Kidney (tissue), 13 donors: ENCODE measurements at regions not wholly inside any gene's neighbourhood (a gene's known extent, or its start where the extent isn't known, plus 50 kb on each side); places are given as distances from the start of the nearest gene placed in this dataset.
A peak's percentile ranks its signal among the peaks of the same experiment; 100 is the strongest.

Experiments
- DNase-seq, 5 donors: peaks; one replicate each; pipeline ENCODE4 v3.0.0-alpha.2; 2013 to 2020
- FAIRE-seq: peaks from 2 replicates; lab custom pipeline; 2012; peaks lifted over from hg19 to GRCh38; lab: Jason Lieb, UNC
- H3K27ac ChIP-seq, 2 donors: one replicate each; pipeline ENCODE4 v1.7.0; 2013; ENCODE audit warnings: low read depth in 2 of 2, low read length in 2 of 2, inconsistent platforms in 1 of 2
- H3K27me3 ChIP-seq: one replicate; pipeline ENCODE4 v1.7.1; 2013; ENCODE audit warnings: low read length, inconsistent platforms; ENCODE audit not compliant: control insufficient read depth, insufficient read depth
- H3K36me3 ChIP-seq, 3 donors: one replicate each; pipeline versions ENCODE4 v1.7.0 to v1.7.1; 2013; ENCODE audit warnings: low read length in 3 of 3, control low read depth in 1 of 3, inconsistent platforms in 1 of 3; ENCODE audit not compliant: insufficient read depth in 3 of 3, control insufficient read depth in 2 of 3
- H3K4me1 ChIP-seq, 3 donors: one replicate each; pipeline versions ENCODE4 v1.7.0 to v1.7.1; 2013; ENCODE audit warnings: low read length in 3 of 3, inconsistent platforms in 1 of 3, low read depth in 1 of 3; ENCODE audit not compliant: control insufficient read depth in 2 of 3, insufficient read depth in 2 of 3
- H3K4me3 ChIP-seq, 3 donors: one replicate each; pipeline versions ENCODE4 v1.7.0 to v1.8.1; 2013; ENCODE audit warnings: low read length in 3 of 3, control low read depth in 1 of 3, inconsistent platforms in 1 of 3
- H3K9ac ChIP-seq, 3 donors: one replicate each; pipeline versions ENCODE4 v1.7.0 to v1.7.1; 2013; ENCODE audit warnings: low read length in 3 of 3, control low read depth in 1 of 3, inconsistent platforms in 1 of 3
- H3K9me3 ChIP-seq, 3 donors: one replicate each; pipeline versions ENCODE4 v1.7.0 to v1.7.1; 2013; ENCODE audit warnings: low read length in 3 of 3, control low read depth in 1 of 3, inconsistent platforms in 1 of 3; ENCODE audit not compliant: control insufficient read depth in 2 of 3, insufficient read depth in 1 of 3
- intact Hi-C: fragments of 100-400 bp; cut with DNase I; formaldehyde crosslinking; loops from one replicate; pipeline ENCODE4 v1.11.1; 2022
- TF ChIP-seq, protein P1 (sequence below): IDR thresholded peaks from 3 replicates; pipeline ENCODE4 v1.5.1; 2012; ENCODE audit warnings: mild to moderate bottlenecking, moderate library complexity, borderline replicate concordance; ENCODE audit not compliant: insufficient read depth; ENCODE audit errors: extremely low read depth
- donor health status: control.
- donor health status: control.
- donor health status: control.
- donor health status: control.
- donor health status: control.
- donor health status: DM: yes; HTN: yes; CAD: no.
- donor health status: Normal renal cell carcinoma (clear cell type).

GRCh38 chr18:78099979-78100588 is 850.4 kb downstream of the GALR1 start:
- Histone ChIP-seq H3K4me1 (no peaks in the 10 kb centered on the region), H3K4me3 (no peak overlapping the region), H3K27me3 (no peaks in the 10 kb centered on the region), H3K9me3 (no peaks in the 10 kb centered on the region), H3K36me3 (no peaks in the 10 kb centered on the region), H3K9ac (no peak overlapping the region), H3K27ac (no peak overlapping the region)
- TF ChIP-seq, protein P1, sequence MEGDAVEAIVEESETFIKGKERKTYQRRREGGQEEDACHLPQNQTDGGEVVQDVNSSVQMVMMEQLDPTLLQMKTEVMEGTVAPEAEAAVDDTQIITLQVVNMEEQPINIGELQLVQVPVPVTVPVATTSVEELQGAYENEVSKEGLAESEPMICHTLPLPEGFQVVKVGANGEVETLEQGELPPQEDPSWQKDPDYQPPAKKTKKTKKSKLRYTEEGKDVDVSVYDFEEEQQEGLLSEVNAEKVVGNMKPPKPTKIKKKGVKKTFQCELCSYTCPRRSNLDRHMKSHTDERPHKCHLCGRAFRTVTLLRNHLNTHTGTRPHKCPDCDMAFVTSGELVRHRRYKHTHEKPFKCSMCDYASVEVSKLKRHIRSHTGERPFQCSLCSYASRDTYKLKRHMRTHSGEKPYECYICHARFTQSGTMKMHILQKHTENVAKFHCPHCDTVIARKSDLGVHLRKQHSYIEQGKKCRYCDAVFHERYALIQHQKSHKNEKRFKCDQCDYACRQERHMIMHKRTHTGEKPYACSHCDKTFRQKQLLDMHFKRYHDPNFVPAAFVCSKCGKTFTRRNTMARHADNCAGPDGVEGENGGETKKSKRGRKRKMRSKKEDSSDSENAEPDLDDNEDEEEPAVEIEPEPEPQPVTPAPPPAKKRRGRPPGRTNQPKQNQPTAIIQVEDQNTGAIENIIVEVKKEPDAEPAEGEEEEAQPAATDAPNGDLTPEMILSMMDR, result no peak
- no peak for FAIRE-seq
- peak in 2 of 5 donors; percentile 27 to 57 for DNase-seq
- intact Hi-C loops, result no loop called here

- TF ChIP-seq, protein P1, result no peak
- H3K27ac ChIP-seq, result no peak overlapping the region
- no peak overlapping the region for H3K9ac ChIP-seq
- DNase-seq (no peak), FAIRE-seq (no peak)
- H3K4me3 ChIP-seq, result no peak overlapping the region
- no peaks in the 10 kb centered on the region for H3K9me3 ChIP-seq
- H3K4me1 ChIP-seq, result no peaks in the 10 kb centered on the region
- intact Hi-C loops, result no loop called here
- H3K27me3 ChIP-seq, result no peaks in the 10 kb centered on the region
- H3K36me3 ChIP-seq, result no peaks in the 10 kb centered on the region
Observed at GRCh38 chr18:78101091-78101490, 851.4 kb downstream of the GALR1 start.

GRCh38 chr18:78102135-78102534 is 852.5 kb downstream of the GALR1 start:
- Histone ChIP-seq H3K27me3 (no peaks in the 10 kb centered on the region), H3K27ac (no peak overlapping the region), H3K4me1 (no peaks in the 10 kb centered on the region), H3K9me3 (no peaks in the 10 kb centered on the region), H3K4me3 (no peak overlapping the region), H3K36me3 (no peaks in the 10 kb centered on the region), H3K9ac (no peak overlapping the region)
- intact Hi-C loops, result no loop called here
- FAIRE-seq (no peak), DNase-seq (no peak)
- TF ChIP-seq, protein P1, result no peak

DNA sequence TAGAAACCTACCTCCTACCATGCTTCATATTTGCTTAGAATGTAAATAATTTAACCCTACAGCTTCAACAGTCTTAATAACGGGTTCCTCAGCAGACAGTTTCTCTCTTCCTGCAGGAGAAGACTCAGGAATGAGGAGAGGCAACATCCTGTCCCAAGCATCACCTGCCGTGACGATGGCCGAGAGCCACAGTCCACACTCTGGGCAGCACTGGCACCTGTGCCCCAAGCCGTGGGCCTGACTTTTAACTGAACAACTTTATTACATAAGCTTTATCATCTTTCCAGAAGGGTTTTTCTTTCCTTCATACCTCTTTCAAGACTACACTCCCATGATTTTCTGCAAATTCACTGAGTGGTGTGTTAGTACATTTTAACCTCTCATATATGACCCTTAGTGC is 856.0 kb downstream of the GALR1 start:
- intact Hi-C loops, result no loop called here
- TF ChIP-seq, protein P1, result no peak
- DNase-seq, result peak in 1 of 5 donors; percentile 35
- Histone ChIP-seq H3K27me3 (no peaks in the 10 kb centered on the region), H3K9ac (no peak overlapping the region), H3K9me3 (no peaks in the 10 kb centered on the region), H3K4me3 (no peak overlapping the region), H3K36me3 (no peaks in the 10 kb centered on the region), H3K4me1 (no peaks in the 10 kb centered on the region), H3K27ac (no peak overlapping the region)
- no peak for FAIRE-seq
